ENCODE measurements at regions not wholly inside any gene's neighbourhood (a gene's known extent, or its start where the extent isn't known, plus 50 kb on each side); places are given as distances from the start of the nearest gene placed in this dataset.
A peak's percentile ranks its signal among the peaks of the same experiment; 100 is the strongest.

GRCh38 chr13:50104493-50104892 is 89.2 kb downstream of the KCNRG start:
- FAIRE-seq, result no peak

GRCh38 chr13:50106559-50106958 is 91.3 kb downstream of the KCNRG start:
- no peak for FAIRE-seq

DNA sequence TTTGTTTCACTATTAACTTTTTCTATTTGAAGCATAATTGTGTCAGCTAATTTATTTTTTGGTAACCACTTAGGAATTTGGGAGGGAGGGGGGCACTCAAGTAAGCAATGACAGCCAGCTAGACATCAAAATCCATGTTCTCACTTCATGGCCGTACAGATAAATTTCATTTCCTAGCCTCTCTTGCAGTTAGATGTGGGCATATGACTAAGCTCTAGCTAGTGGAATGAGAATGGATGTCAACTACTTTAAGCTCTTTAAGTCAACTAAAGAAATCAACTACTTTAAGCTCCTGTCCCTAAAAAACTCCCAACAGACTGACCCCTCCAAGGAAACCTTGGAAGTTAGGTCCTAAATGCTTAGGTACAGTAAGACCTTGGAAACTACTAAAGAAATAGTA is 92.0 kb downstream of the KCNRG start:
- FAIRE-seq, result no peak

DNA sequence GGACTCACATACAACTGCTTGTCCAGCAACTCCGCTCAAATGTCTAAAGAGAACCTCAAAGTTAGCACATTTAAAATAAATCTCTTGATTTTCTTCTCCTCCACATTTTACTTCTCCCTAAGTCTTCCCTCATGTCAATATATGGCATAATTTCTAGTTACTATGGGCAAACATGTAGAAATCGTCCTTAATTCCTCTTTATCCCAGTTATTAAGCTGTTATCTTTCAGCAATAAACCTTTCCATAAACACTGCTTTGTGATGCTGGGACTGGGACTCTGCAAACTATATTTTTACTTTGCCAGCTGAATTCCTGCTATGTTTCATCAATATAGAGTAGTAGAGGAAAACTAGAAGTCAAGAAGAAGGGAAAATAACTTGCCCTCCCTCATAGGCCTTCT is 99.7 kb downstream of the KCNRG start:
- FAIRE-seq, result no peak

DNA sequence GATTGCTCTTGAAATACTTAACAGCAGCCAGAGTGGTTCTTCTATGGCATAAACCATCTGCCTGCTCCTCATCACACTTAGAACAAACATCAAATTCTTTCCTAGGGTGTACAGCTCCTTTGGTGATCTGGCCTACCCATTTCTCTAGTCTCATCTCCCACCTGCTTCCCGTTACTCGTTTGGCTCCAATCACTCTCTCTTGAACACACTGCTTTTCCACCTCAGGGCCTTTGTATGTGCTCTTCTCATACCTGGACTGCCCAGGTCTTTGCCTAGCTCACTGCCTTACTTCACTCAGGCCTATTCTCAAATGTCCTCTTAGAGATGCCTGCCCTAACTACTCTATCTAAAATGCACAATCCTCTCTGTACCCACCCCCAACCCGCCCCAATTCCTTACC is 100.5 kb downstream of the KCNRG start:
- no peak for FAIRE-seq

DNA sequence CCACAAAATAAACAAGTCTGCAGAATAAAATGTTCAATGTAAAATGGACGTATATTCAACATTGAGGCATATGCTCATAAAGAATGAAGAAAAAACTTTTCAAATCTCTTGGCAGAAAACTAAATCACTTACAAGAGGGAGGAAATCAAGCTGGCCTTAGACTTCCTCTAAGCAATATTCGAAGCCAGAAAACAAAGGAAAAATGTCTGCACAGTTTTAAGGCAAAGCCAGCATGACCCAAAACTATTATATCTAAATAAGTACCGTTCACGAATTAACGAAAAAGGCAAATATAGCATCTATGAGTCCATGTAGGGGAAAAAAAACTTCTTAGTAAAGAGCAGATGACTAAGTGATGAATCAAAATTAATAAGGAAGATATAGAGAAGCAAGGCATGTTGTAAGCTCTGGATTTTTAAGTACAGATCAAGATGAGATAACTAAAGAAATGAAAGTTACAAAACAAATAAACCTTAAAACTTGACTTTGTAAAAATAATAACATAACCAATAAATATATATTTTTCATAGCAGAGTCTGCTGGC is 101.3 kb downstream of the KCNRG start:
- FAIRE-seq, result no peak

- no peak for FAIRE-seq
These were observed 104.3 kb downstream of the KCNRG start for GRCh38 chr13:50119591-50119990.

DNA sequence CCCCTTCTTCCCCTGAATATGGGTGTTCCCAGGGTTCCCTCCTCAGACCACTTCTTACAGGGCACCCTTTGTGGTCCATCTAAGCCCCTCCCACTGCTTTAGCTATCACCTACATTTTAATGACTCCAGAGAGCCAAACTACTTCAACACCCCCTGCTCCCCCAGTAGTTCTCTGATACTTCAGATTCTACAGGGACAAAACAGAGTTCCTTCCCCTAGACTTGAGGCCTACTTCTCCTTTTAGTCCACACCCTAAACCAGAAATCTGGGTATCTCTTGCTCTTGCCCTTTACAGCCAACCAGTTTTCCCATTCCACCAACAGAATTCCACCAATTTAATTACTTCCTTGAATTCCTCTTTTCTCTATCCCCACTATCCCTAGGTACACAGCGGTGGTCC is 107.2 kb downstream of the KCNRG start:
- no peak for FAIRE-seq

GRCh38 chr13:50123002-50123401 is 107.8 kb downstream of the KCNRG start:
- no peak for FAIRE-seq

DNA sequence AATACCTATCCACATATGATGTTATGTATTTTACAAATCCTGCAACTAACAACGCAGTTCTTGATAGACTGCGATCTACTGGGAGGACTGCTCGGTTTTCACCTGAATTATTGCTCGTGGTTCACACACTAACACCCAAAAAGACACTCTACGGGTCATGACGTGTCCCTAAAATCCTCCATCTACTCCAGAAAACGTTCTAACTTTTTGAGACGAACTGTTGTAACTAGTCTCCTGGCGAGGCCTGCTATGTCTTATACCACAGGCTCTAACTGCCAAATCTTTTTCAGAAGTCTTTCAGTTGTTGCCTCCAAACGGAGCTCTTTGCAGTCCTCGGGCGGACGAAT is 108.2 kb downstream of the KCNRG start:
- no peak for FAIRE-seq

DNA sequence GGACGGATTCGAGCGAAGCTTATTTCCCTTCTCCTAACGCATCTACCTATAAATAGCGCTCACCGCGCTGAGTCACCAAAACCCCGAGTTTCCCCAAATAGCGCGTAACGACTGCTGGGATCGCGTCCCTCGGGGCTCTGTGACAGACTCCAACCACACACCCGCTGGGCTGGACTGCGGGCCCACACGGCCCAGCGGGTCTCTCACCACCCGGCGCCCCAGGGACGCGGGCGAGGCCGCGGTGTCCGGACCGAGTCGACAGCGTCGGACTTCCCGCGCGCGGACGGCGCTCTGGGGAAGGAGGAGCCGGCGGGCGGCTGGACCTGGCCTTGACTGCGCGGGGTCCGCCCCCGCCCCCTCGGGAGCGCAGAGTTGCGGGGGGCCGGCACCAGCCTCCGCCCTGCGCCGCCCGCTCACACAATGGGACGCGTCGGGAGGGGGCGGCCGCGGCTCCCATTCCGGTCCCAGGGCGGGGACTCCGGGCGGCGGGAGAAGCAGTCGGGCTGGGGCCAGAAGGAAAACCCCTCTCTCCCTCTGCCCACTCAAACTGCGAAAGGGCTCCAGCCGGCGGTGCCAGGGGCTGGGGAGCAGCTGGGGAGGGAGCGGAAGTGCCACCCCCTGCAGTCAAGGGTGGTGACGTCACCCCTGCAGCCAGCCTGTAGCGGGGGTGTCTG is 108.8 kb downstream of the KCNRG start:
- no peak for FAIRE-seq

DNA sequence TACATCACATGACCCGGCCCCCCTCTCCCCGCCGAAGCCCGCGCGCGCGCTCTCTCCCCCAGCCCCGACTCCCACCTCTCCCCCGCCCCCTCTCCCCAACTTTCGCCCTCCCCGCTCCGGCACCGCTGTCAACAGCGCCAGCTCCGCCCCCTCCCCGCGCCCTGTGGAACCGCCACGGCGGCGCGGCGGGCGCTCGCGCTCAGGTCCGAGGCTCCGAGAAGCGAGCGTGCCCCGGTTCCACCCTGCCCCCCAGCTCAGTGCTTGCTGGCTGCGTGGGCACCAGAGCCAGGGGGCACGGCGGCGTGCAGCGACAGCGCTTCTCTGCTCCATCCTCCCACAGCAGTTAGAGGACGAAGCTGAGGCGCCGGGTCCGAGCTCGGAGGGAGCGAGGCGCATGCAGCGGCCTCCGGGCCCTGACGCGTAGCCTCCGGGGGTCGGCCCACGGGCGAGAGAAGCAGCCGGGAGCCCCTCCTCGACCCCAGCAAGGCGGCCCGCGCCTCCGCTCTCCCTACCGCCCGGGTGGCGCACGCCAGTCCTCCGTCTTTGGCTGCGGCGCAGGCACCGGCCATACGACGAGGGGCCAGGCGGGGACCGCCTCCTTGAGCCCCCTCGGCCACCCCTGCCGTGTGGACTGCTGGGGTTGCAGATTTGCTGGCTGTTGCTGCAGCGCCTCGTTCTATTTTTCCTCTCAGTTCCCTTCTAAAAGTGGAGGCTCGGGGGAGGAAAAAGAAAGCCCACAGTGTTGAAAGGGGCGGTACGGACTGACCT is 109.5 kb downstream of the KCNRG start:
- no peak for FAIRE-seq

DNA sequence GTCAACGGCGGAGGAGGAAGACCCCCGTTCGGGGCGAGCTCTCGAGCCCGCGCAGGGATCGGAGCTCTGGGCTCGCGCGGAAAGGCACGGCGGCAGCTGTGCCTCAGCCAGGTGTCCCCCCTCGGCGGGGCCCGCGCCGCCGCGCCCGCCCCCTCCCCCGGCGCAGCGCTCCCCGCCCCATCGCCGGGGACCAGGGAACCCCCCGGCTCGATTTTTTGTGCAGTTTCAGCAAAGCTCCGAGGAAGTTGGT is 110.0 kb downstream of the KCNRG start:
- no peak for FAIRE-seq

DNA sequence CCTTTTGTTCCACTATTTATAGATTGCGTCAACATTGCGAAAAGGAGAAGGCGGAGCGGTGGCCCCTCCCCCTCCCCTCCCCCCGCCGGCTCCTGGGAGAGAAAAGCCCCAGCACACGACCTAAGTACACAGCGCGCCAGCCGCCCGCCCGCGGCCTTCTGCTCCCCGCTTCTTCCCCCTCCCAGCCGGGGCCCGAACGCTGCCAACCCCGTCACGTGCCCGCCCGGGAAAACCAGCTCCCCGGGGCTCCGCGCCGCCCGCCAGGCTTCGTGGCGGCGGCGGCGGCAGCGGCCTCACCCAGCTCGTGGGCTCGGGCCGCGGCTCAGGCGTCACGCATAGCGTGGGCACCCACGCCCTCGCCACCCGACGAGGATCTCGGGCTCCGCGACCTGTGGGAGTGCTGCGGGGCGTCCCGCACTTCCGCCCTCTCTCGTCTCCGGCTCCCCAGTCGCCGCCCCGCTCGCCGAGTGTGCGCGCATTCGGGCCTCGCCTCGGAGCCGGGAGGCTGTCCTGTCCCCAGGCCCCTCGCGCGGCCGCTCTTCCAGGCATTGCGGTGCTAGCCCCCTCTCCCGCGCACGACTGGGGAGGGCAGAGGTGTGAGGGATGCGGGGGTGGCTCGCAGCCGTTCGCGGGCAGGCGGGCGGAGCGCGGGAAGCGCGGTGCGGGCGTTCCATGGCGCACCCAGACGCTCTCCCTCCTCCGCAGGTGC is 110.5 kb downstream of the KCNRG start:
- no peak for FAIRE-seq

DNA sequence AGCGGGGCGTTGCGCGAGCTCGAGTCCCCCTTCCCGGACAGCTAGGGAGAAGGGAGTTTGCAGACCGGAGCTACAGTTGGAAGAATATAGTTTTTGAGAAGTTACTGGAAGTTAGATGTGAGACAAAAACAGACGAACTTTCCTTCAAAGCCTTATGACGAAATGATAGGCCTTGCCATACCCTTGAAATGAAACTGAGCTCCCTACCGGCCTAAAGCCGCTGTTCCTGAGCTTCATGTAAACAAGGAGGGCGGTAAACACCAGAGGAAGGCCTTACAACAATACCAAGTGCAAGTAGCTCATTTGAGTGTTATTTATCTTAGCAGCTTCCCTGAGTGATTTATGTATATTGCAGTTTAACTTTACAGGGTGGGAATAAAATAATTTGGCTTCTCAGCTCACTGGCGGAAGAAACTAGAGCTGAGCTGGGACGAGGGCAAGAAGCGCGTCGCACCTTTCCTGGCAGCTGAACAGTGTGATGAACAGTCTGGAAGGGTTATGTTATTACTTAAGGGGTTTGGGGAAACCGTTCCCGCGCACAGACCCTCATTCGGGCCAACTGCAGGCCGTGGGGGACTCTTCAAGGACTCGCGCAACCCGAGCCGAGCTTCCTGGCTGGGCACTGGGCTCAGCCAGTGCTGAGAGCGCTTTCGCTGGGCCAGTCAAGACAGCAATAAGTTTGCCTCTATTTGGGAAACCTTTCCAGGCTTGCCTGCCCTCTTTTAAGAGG is 111.2 kb downstream of the KCNRG start:
- peak; percentile 5 for FAIRE-seq

DNA sequence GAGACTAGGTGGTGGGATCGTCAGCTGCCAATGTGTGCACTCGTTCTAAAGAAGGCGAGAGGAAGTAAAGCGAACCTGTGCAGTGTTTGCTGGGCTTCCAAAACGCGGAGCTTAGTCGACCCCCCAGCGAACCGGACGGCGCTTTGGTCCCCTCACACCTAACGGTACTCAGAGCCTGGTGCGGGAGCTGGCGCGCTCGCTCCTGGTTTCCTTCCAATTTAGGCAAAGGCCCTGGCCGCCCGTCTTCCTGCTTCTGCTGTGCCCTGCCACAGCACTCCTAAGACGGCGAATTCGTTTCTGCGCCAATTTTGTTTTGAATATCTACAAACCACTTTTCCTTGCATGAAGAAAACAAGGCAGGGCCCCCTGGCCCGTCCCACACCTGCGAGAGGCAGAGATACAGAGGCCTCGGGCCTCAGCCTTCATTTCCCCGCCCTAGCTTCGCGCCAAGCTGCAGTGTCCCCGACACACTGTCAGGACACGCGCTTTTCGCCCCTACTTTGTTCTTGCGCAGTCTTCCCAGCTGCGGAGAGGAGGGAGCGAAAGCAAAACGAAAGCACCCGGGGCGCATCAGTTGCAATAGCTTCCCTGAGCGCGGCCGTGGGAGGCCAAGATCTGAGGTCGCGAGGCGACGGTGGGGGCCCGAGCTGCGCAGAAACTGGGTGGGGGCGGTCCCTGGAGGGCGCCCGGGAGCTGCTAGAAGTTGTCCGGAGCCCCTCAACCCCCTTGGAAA is 111.9 kb downstream of the KCNRG start:
- FAIRE-seq, result no peak

GRCh38 chr13:50127726-50128291 is 112.6 kb downstream of the KCNRG start:
- FAIRE-seq, result no peak

DNA sequence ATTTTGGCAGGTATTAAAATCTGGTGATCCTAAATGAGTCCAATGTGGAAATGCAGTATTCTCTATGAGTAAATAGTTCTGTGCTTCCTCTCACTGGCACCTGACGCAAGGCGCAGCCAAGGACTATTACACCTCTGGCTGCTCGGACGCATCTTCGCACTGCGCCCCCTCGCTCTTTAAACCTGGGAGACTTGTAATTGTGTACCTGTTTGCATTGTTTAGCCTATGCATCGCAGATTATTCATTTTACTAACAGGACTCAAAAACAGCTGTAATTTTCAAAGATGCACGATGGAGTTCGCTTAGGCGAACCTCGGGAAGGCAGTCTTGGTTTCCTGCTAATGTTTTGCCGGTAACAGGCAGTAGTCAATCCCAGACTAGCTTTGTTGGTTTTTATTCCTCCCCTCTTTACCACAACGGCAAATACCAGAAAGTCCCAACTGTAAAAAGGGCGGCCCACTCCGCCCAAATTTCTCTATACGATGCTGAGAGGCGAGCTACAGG is 113.2 kb downstream of the KCNRG start:
- FAIRE-seq, result no peak

DNA sequence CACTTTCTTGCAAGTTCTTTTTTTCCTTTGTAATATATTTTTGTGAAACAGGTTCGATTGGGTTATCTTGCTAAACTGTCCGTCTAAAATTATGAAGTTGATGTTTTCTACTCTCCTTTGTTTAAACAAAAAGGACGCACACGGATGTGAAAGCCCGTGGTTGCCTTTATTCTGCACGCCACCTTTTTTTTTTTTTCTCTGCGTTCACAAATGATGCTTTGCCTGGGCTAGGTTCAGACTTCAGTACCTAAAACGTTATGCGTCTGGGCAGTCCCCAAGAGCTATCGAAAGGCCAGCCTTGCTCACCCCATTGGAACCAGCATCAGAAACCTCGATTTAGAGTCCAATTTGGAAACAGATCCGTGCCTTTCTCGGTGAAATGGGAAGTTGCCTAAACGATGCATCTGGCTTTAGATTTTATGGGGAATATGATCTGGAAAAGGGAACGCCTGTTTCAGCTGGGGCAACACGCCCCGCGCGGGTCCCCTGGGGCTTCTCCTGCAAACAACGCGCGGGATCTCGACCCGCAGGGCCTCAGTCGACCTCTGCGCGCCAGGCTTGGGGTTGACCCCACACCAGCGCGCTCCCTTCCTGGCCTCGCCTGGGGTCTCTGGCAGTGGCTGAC is 113.9 kb downstream of the KCNRG start:
- no peak for FAIRE-seq

DNA sequence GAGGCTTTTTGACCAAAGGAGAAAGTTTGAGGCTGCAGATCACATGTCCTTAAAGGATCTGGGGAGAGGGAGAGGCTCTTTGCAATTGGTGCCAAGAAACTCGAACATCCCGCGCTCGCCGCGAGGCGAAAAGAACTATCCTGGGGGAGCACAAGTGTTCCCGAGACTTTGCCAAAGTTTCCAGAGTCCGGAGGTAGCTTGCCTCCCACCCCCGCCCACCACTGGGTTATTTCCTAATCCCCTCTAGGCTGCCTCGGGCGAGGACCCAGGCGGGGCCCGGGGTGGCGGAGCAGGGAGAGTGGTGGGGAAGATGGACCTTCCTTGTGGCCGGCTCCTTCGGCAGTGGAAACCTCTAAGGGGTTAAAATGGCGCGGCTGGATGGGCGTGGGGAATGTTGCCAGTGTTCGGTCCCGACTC is 114.5 kb downstream of the KCNRG start:
- FAIRE-seq, result no peak

- FAIRE-seq, result no peak
These were observed 115.1 kb downstream of the KCNRG start for GRCh38 chr13:50130123-50130946.
